WTC11 (cell line): ENCODE measurements at regions not wholly inside any gene's neighbourhood (a gene's known extent, or its start where the extent isn't known, plus 50 kb on each side); places are given as distances from the start of the nearest gene placed in this dataset.

Source experiments
- ATAC-seq: fragments of 200-7000 bp; cut with Tn5 transposase; 2 replicates; pipeline ENCODE4 v1.10.0; 2021; ENCODE audit warnings: mild to moderate bottlenecking, moderate library complexity
- CTCF ChIA-PET: fragments of 300-600 bp; sonication (Branson Sonifier 250); formaldehyde crosslinking; loops from one replicate; lab custom pipeline; 2021; ENCODE audit warnings: antibody characterized with exemption; lab: Charles Lee
- POLR2A ChIA-PET: fragments of 350-600 bp; sonication (Branson Sonifier 250); formaldehyde crosslinking; loops from one replicate; lab custom pipeline; 2021; ENCODE audit warnings: antibody characterized with exemption; lab: Charles Lee
- DNase-seq: peaks from one replicate; pipeline ENCODE4 v3.0.0; 2021; ENCODE audit warnings: low spot score
- H3K27ac Mint-ChIP-seq: 2 replicates; pipeline ENCODE4 v1.8.0; 2021; ENCODE audit warnings: mixed read lengths
- H3K27me3 Mint-ChIP-seq: 2 replicates; pipeline ENCODE4 v1.8.0; 2021; ENCODE audit warnings: low read depth, mild to moderate bottlenecking, moderate library complexity, mixed read lengths
- H3K36me3 Mint-ChIP-seq: 2 replicates; pipeline ENCODE4 v1.8.0; 2021; ENCODE audit warnings: mixed read lengths
- H3K4me1 Mint-ChIP-seq: 2 replicates; pipeline ENCODE4 v1.8.0; 2022; ENCODE audit warnings: mixed read lengths
- H3K4me3 Mint-ChIP-seq: 2 replicates; pipeline ENCODE4 v1.8.0; 2021; ENCODE audit warnings: mild to moderate bottlenecking, moderate library complexity, mixed read lengths
- H3K9me3 Mint-ChIP-seq: 2 replicates; pipeline ENCODE4 v1.8.0; 2021; ENCODE audit warnings: mixed read lengths
- ATF1 ChIP-seq: sonication (generic); formaldehyde crosslinking; IDR thresholded peaks from 2 replicates; pipeline ENCODE4 v1.8.1; 2023; ENCODE audit warnings: mild to moderate bottlenecking, moderate library complexity, missing genetic modification reagents
- CBFB ChIP-seq: sonication (generic); formaldehyde crosslinking; IDR thresholded peaks from 2 replicates; pipeline ENCODE4 v1.8.1; 2022; ENCODE audit warnings: mild to moderate bottlenecking, low read depth, missing genetic modification reagents
- CDX4 ChIP-seq: fragments of 250-450 bp; sonication (Bioruptor Pico); IDR thresholded peaks from 2 replicates; pipeline ENCODE4 v1.9.0; 2021; ENCODE audit warnings: moderate library complexity, mild to moderate bottlenecking, inconsistent platforms, borderline replicate concordance
- CREM ChIP-seq: sonication (generic); formaldehyde crosslinking; IDR thresholded peaks from 2 replicates; pipeline ENCODE4 v1.8.1; 2022; ENCODE audit warnings: mild to moderate bottlenecking, missing genetic modification reagents, moderate library complexity
- ELF4 ChIP-seq: sonication (generic); formaldehyde crosslinking; IDR thresholded peaks from 2 replicates; pipeline ENCODE4 v1.8.1; 2022; ENCODE audit warnings: low read depth, mild to moderate bottlenecking, moderate library complexity, missing genetic modification reagents
- ERG ChIP-seq: fragments of 250-450 bp; sonication (Bioruptor Pico); IDR thresholded peaks from 2 replicates; pipeline ENCODE4 v1.8.0; 2021; ENCODE audit warnings: mild to moderate bottlenecking
- GTF2I ChIP-seq: fragments of 250-450 bp; sonication (Bioruptor Pico); conservative IDR thresholded peaks from 2 replicates; pipeline ENCODE4 v1.4.0; 2021; ENCODE audit warnings: mild to moderate bottlenecking
- HMGA2 ChIP-seq: fragments of 250-450 bp; sonication (Bioruptor Pico); IDR thresholded peaks from 2 replicates; pipeline ENCODE4 v1.4.0; 2021; ENCODE audit warnings: mild to moderate bottlenecking, moderate library complexity
- HMGXB4 ChIP-seq: sonication (generic); formaldehyde crosslinking; IDR thresholded peaks from 2 replicates; pipeline ENCODE4 v1.8.1; 2023; ENCODE audit warnings: mild to moderate bottlenecking, moderate library complexity, missing genetic modification reagents
- IRF1 ChIP-seq: sonication (generic); formaldehyde crosslinking; IDR thresholded peaks from 2 replicates; pipeline ENCODE4 v1.8.0; 2023; ENCODE audit warnings: missing genetic modification reagents
- KAT7 ChIP-seq: sonication (generic); formaldehyde crosslinking; IDR thresholded peaks from 2 replicates; pipeline ENCODE4 v1.8.1; 2023; ENCODE audit warnings: missing genetic modification reagents, mild to moderate bottlenecking, borderline replicate concordance
- MLX ChIP-seq: sonication (generic); formaldehyde crosslinking; IDR thresholded peaks from 2 replicates; pipeline ENCODE4 v1.8.1; 2023; ENCODE audit warnings: mild to moderate bottlenecking, missing genetic modification reagents, moderate library complexity
- NFATC4 ChIP-seq: fragments of 250-450 bp; sonication (Bioruptor Pico); IDR thresholded peaks from 2 replicates; pipeline ENCODE4 v1.9.0; 2021; ENCODE audit warnings: mild to moderate bottlenecking
- NFE2L1 ChIP-seq: sonication (generic); formaldehyde crosslinking; IDR thresholded peaks from 2 replicates; pipeline ENCODE4 v1.8.1; 2023; ENCODE audit warnings: missing genetic modification reagents
- NR1H2 ChIP-seq: sonication (generic); formaldehyde crosslinking; IDR thresholded peaks from 2 replicates; pipeline ENCODE4 v1.9.0; 2021; ENCODE audit warnings: mild to moderate bottlenecking, moderate library complexity, missing genetic modification reagents
- NR3C1 ChIP-seq: sonication (generic); formaldehyde crosslinking; conservative IDR thresholded peaks from 2 replicates; pipeline ENCODE4 v1.8.1; 2023; ENCODE audit warnings: low read depth, mild to moderate bottlenecking, missing genetic modification reagents
- OVOL2 ChIP-seq: fragments of 250-450 bp; sonication (Bioruptor Pico); IDR thresholded peaks from 2 replicates; pipeline ENCODE4 v1.9.0; 2021; ENCODE audit warnings: mild to moderate bottlenecking, borderline replicate concordance
- PRRX2 ChIP-seq: fragments of 250-450 bp; sonication (Bioruptor Pico); IDR thresholded peaks from 2 replicates; pipeline ENCODE4 v1.8.0; 2021; ENCODE audit warnings: mild to moderate bottlenecking
- RELA ChIP-seq: sonication (generic); formaldehyde crosslinking; IDR thresholded peaks from 2 replicates; pipeline ENCODE4 v1.8.1; 2022; ENCODE audit warnings: missing genetic modification reagents, mild to moderate bottlenecking, borderline replicate concordance
- TCF7 ChIP-seq: sonication (generic); formaldehyde crosslinking; IDR thresholded peaks from 2 replicates; pipeline ENCODE4 v1.8.0; 2022; ENCODE audit warnings: mild to moderate bottlenecking, low read depth, missing genetic modification reagents, moderate library complexity
- TEAD4 ChIP-seq: sonication (generic); formaldehyde crosslinking; IDR thresholded peaks from 2 replicates; pipeline ENCODE4 v1.8.0; 2022; ENCODE audit warnings: mild to moderate bottlenecking, missing genetic modification reagents
- TP53 ChIP-seq: sonication (generic); formaldehyde crosslinking; IDR thresholded peaks from 2 replicates; pipeline ENCODE4 v1.8.1; 2023; ENCODE audit warnings: mild to moderate bottlenecking, missing genetic modification reagents
- ZBTB21 ChIP-seq: sonication (generic); formaldehyde crosslinking; IDR thresholded peaks from 2 replicates; pipeline ENCODE4 v1.8.1; 2023; ENCODE audit warnings: mild to moderate bottlenecking, missing genetic modification reagents, borderline replicate concordance
- ZNF219 ChIP-seq: sonication (generic); formaldehyde crosslinking; IDR thresholded peaks from 2 replicates; pipeline ENCODE4 v1.8.0; 2023; ENCODE audit warnings: missing genetic modification reagents, mild to moderate bottlenecking, borderline replicate concordance
- ZNF396 ChIP-seq: fragments of 250-450 bp; sonication (Bioruptor Pico); IDR thresholded peaks from 2 replicates; pipeline ENCODE4 v1.8.0; 2021; ENCODE audit warnings: mild to moderate bottlenecking, moderate library complexity, borderline replicate concordance
- ZNF416 ChIP-seq: fragments of 250-450 bp; sonication (Bioruptor Pico); IDR thresholded peaks from 2 replicates; pipeline ENCODE4 v1.9.0; 2021; ENCODE audit warnings: mild to moderate bottlenecking, inconsistent platforms
- ZNF423 ChIP-seq: fragments of 250-450 bp; sonication (Bioruptor Pico); IDR thresholded peaks from 2 replicates; pipeline ENCODE4 v2.1.2; 2022; ENCODE audit warnings: mild to moderate bottlenecking, moderate library complexity
- ZNF425 ChIP-seq: fragments of 250-450 bp; sonication (Bioruptor Pico); conservative IDR thresholded peaks from 2 replicates; pipeline ENCODE4 v1.9.0; 2021; ENCODE audit warnings: mild to moderate bottlenecking

- CTCF ChIA-PET, result no interaction called here
- no peak for DNase-seq
- POLR2A ChIA-PET, result no interaction called here
- TF ChIP-seq TCF7, result no peak
- no peak for TF ChIP-seq CDX4 (CRISPR knock-in tag)
- TF ChIP-seq ZNF425, result no peak
- no peak for TF ChIP-seq GTF2I (CRISPR knock-in tag)
- no peak for TF ChIP-seq ATF1 (CRISPR knock-in tag)
- TF ChIP-seq ZNF219 (CRISPR knock-in tag), result no peak
- no peak for TF ChIP-seq RELA (CRISPR knock-in tag)
- TF ChIP-seq NFE2L1 (CRISPR knock-in tag), result no peak
- TF ChIP-seq KAT7 (CRISPR knock-in tag), result no peak
- no peak for TF ChIP-seq NR3C1 (CRISPR knock-in tag)
- TF ChIP-seq ZNF416 (CRISPR knock-in tag), result no peak
- ATAC-seq, result no peak
- no peaks in the 10 kb centered on the region for H3K36me3 Mint-ChIP-seq
- H3K9me3 Mint-ChIP-seq, result peaks cover 9% of the 10 kb centered on the region
- H3K4me3 Mint-ChIP-seq, result no peak overlapping the region
- no peak overlapping the region for H3K27ac Mint-ChIP-seq
- H3K27me3 Mint-ChIP-seq, result no peaks in the 10 kb centered on the region
- peaks cover 6% of the 10 kb centered on the region; the same call in 1 of the 2 replicates for H3K4me1 Mint-ChIP-seq
These were observed 163.1 kb downstream of the TUSC7 start for GRCh38 chr3:116872688-116873087.

- CTCF ChIA-PET, result no interaction called here
- Mint-ChIP-seq H3K27me3 (no peaks in the 10 kb centered on the region), H3K27ac (no peak overlapping the region), H3K9me3 (peaks cover 12% of the 10 kb centered on the region), H3K36me3 (peaks cover 3% of the 10 kb centered on the region), H3K4me3 (no peak overlapping the region), H3K4me1 (peaks cover 3% of the 10 kb centered on the region; the same call in 1 of the 2 replicates)
- POLR2A ChIA-PET, result no interaction called here
- DNase-seq (no peak), ATAC-seq (no peak)
- TF ChIP-seq ZNF423 (CRISPR knock-in tag) (no peak), ZNF396 (no peak), OVOL2 (no peak), NFE2L1 (CRISPR knock-in tag) (no peak), HMGXB4 (no peak), KAT7 (CRISPR knock-in tag) (no peak)
These were observed 163.6 kb downstream of the TUSC7 start for GRCh38 chr3:116873142-116873541.

- DNase-seq (no peak), ATAC-seq (no peak)
- no peak overlapping the region for H3K27ac Mint-ChIP-seq
- no peaks in the 10 kb centered on the region for H3K27me3 Mint-ChIP-seq
- CTCF ChIA-PET, result no interaction called here
- peaks cover 29% of the 10 kb centered on the region for H3K9me3 Mint-ChIP-seq
- no peak overlapping the region for H3K4me3 Mint-ChIP-seq
- POLR2A ChIA-PET, result no interaction called here
- H3K4me1 Mint-ChIP-seq, result 0 out of 2 replicates have a peak, but pooled peaks cover 3% of the 10 kb centered on the region
- H3K36me3 Mint-ChIP-seq, result peaks cover 19% of the 10 kb centered on the region
- TF ChIP-seq CBFB (CRISPR knock-in tag) (no peak), ERG (CRISPR knock-in tag) (no peak), ZBTB21 (CRISPR knock-in tag) (no peak), TP53 (CRISPR knock-in tag) (no peak), ELF4 (CRISPR knock-in tag) (no peak), PRRX2 (CRISPR knock-in tag) (no peak), CDX4 (CRISPR knock-in tag) (no peak), MLX (CRISPR knock-in tag) (no peak), TEAD4 (no peak), HMGA2 (CRISPR knock-in tag) (no peak), CREM (CRISPR knock-in tag) (no peak), NFATC4 (CRISPR knock-in tag) (no peak), IRF1 (no peak), ZNF416 (CRISPR knock-in tag) (no peak), NR1H2 (no peak)
These were observed 168.4 kb downstream of the TUSC7 start for GRCh38 chr3:116877968-116878367.
